GM18867 (cell line): ENCODE measurements at regions not wholly inside any gene's neighbourhood (a gene's known extent, or its start where the extent isn't known, plus 50 kb on each side); places are given as distances from the start of the nearest gene placed in this dataset.
"Not testable (repeated sequence)": the region's sequence is repeated elsewhere in the genome, so short reads cannot be mapped to it uniquely, and the experiment has no call there.

Source experiments
- ATAC-seq: cut with Tn5 transposase; IDR thresholded peaks from one replicate; pipeline ENCODE4 v1.9.1; 2021; ENCODE audit warnings: mild to moderate bottlenecking, moderate library complexity; ENCODE audit not compliant: unreplicated experiment

GRCh38 chr9:118689280-118689679, 680.0 kb downstream of the BRINP1 start:
- no peak for ATAC-seq

DNA sequence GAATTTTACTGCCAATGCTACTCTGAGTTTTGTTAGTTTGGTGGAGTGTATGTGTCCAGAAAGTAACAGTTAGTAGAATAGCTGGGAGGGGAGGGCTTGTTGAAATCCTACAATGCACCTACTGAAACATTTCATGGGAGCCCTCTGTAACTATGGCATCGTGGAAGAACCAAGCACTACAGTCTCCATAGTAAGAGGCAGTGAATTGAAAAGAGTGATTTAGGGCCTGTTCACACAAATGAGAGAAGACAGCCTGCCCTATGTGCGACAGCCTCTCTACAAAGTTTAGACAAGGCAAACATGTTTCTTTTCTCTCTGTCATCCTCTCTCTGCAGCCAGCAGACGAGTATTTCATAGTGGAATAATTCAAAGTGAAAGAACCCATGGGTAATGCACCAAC, 676.6 kb downstream of the BRINP1 start:
- ATAC-seq = no peak

DNA sequence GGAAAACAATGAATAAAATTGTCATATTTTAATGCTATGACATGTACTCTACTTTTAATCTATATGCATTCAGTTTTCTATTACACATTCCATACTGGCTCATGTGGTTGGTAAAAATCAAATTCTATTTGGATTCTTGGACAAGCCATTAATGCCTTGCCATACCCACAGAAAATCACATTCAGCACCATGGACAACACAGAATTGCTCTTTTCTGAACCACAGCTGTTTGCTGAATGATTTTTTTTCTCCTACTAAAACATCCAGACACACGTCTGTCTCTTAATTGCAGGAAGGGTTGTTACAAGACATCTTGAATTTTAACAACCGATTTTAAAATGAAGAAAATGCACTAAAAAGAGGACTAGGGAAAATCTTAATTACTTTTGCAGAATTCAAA, 675.6 kb downstream of the BRINP1 start:
- ATAC-seq = no peak

- not testable (repeated sequence) for ATAC-seq
Observed at GRCh38 chr9:118695249-118695648, 674.0 kb downstream of the BRINP1 start.

GRCh38 chr9:118701985-118702384, 667.2 kb downstream of the BRINP1 start:
- no peak for ATAC-seq

GRCh38 chr9:118711843-118712242, 657.4 kb downstream of the BRINP1 start:
- ATAC-seq = no peak

DNA sequence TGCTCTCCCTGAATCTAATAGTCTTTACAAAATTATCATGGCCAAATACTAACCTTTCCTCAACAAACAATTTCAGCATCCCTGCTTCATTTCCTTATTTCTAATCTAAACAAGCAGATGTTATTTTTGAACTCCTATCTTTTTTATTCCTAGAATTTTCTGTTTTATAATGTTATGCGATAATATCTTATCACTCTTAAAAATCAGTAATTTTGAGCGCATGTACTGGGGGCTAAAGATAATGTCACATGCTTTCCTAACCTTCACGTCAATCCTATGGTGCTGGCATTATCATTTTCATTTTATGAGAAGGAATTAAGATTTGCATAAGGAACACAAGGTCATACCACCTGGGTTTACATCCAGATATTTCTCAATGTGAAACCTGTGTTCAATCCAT, 648.0 kb downstream of the BRINP1 start:
- no peak for ATAC-seq

DNA sequence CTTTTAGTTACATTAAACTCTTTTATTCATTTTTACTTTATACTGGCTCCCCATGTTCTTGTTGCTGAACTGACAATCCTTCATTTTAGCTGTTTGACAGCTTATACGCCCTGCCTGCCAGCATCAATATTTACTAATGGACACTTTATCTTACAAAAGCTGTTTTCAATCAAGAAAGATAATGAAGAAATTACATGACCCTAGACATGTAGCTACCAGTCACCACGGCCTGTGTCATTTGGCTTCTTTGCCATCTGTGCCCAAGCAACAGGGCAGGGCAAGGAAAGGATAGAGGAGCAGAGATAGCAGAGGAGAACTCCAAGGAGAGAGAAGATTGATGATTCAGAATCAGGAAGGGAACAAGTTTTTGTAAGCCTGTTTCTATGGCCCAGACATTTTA, 647.3 kb downstream of the BRINP1 start:
- ATAC-seq = no peak

GRCh38 chr9:118729981-118730380, 639.3 kb downstream of the BRINP1 start:
- no peak for ATAC-seq

DNA sequence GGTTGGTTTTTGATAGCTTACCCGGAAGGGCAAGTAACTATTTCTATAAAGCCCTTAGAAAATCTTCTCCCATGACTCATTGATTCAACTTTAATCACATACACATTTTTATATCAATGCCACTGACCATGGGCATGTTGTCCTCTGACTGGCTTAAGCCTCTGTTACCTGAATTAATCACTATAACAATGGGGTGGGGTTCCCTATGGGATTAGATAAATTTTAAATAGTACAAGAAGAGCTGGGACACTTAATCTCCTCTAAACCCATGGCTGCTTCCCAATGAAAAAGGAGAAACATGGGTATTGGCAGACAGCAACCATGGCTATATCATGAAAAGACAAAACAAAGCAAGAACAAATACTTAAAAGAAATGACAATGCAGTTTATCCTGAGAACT, 636.2 kb downstream of the BRINP1 start:
- ATAC-seq = no peak

- no peak for ATAC-seq
Observed at GRCh38 chr9:118734696-118735095, 634.5 kb downstream of the BRINP1 start.

GRCh38 chr9:118736406-118736805, 632.8 kb downstream of the BRINP1 start:
- no peak for ATAC-seq

DNA sequence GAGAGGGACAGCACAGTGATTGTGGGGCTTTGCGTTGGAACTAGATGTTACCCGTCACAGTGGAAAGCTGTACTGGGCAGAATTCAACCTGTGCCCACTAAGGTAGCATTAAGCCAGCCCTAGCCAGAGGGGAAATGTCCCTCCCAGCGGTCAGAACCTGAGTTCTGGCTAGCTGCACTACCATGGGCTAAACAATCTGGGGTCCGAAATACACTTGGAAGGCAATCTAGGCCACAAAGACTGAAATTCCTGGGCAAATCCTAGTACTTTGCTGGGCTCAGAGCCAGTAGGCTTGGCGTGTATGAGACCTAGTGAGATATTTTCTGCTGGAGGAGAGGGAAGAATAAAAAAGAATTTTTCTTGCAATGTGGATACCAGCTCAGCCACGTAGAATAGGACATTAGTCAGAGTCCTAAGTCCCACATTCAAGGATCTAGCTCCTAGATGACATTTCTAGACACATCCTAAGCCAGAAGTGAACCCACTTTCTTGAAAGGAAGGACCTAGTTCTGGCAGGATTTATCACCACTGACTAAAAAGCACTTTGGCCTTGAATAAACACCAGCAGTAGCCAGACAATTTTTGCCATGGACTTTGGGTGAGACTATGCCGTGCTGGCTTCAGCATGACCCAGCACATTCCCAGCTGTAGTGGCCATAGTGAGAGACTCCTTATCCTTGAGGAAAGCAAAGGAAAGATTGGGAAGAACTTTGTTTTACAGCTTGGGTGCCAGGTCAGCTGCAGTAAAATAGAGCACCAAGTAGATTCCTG, 618.0 kb downstream of the BRINP1 start:
- ATAC-seq = no peak

- no peak for ATAC-seq
Observed at GRCh38 chr9:118751848-118752223, 617.4 kb downstream of the BRINP1 start.

GRCh38 chr9:118761016-118761790, 608.0 kb downstream of the BRINP1 start:
- ATAC-seq = no peak

- no peak for ATAC-seq
Observed at GRCh38 chr9:118767571-118767970, 601.7 kb downstream of the BRINP1 start.

DNA sequence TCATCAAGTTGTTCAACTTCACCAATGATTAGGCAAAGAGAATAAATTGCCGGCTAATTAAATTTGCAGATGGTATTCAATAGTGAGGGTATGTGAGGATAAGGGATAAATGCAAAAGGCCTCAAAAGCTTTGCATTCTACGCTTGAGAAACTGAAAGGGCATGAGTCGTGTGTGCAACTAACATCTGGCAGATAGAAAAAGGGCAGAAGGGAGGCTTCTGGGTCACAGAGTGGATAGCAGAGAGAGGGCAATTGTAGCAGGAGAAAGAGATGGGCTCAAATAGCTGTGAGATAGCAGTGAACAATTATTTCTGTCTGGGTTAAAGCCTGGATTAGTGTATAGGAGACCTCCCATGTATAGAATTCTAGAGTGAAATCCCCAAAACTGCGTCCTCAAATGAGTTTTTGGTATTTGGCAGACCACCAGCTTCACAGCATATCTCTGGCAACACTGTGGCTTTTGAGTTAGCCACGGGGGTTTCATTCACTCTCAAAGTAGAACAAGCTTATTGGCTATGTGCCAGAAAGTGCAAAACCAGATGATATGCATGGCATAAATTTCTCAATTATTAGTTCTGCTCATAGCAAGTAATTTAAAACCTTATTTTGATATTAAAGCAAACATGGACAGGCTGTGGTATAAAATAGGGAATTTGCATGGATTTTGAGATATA, 586.3 kb downstream of the BRINP1 start:
- no peak for ATAC-seq

- ATAC-seq = no peak
Observed at GRCh38 chr9:118784033-118784432, 585.2 kb downstream of the BRINP1 start.

GRCh38 chr9:118785456-118785855, 583.8 kb downstream of the BRINP1 start:
- no peak for ATAC-seq

- no peak for ATAC-seq
Observed at GRCh38 chr9:118786877-118787276, 582.4 kb downstream of the BRINP1 start.

DNA sequence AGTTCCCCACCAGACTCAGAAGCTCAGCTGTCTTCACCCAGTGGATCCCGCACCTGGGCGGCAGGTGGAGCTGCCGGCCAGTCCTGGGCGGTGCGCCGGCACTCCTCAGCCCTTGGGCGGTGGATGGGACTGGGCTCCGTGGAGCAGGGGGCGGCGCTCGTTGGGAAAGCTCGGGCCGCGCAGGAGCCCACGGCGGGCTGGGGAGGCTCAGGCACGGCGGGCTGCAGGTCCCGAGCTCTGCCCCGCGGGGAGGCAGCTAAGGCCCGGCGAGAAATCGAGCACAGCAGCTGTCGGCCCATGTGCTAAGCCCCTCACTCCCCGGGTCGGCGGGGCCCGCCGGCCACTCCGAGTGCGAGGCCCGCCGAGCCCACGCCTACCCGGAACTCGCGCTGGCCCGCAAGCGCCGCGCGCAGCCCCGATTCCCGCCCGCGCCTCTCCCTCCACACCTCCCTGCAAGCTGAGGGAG, 560.0 kb downstream of the BRINP1 start:
- ATAC-seq = no peak

DNA sequence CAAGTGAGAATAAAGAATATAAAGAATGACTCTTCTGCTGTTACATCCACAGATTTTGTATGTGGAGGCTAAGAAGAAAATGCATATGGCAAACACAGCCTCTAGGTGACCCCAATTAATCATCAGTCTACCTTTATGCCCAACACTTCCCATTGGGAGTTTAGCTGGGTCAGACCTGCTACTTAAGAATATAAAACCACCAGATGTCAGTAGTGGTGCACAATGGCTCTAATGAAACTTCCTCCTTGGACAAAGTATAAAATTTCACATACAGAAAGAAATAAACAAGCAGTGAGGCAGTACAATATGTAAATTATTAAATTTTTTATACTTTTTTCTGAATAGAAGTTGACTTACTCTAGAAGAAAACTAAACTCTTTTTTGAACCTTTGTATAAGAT, 539.9 kb downstream of the BRINP1 start:
- ATAC-seq = no peak
